GM15510 (cell line): ENCODE measurements at regions not wholly inside any gene's neighbourhood (a gene's known extent, or its start where the extent isn't known, plus 50 kb on each side); places are given as distances from the start of the nearest gene placed in this dataset.

Experiments used
- POLR2A ChIP-seq: IDR thresholded peaks from 3 replicates; pipeline ENCODE4 v1.6.1; 2011; ENCODE audit warnings: borderline replicate concordance; ENCODE audit not compliant: insufficient read length; ENCODE audit errors: extremely low read depth

DNA sequence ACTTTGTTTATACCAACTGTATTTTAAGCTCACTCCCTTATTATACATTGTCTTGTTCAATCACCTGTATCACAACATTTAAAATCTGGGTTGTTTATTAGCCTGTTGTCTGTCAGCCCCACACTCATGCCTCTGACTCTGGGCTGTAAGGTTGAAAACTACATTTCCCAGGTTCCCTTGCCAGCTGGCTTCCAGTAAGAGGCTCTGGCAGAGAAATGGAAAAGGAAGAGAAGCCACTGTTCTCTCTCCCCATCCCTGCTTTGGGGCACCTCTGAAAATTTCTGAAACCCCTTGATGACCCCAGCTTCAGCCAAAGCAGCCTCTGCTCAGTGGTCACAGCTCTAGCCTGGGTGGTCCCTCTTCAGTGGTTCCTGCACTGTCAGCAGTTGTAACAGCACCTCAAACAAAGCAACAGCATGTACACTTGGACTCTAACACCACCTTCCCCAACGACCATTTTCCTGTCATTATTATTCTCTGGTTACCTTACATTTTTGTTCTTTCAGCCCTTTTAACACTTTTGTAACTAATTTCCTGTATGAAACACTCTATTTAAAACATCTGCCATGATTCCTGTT is 108.9 kb upstream of the LGALSL start:
- TF ChIP-seq POLR2A: no peak

DNA sequence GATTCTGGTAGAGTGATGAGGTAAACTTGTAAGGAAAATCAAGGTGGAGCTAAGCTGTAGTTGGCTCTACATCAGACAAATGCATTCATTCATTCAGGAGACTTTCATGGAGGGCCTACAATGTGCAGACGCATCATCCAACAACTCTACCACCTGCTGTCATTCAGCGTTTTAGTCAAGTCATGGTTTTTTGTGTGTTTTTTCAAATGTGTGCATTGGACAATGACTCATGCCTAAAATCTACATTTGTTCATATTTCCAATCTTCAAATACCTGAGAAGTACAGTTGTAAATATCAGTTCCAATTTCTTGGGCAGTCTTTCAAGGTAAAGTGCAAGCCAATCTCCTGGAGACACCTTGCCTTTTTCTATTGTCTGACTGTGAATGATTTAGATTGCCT is 108.0 kb upstream of the LGALSL start:
- TF ChIP-seq POLR2A: no peak

DNA sequence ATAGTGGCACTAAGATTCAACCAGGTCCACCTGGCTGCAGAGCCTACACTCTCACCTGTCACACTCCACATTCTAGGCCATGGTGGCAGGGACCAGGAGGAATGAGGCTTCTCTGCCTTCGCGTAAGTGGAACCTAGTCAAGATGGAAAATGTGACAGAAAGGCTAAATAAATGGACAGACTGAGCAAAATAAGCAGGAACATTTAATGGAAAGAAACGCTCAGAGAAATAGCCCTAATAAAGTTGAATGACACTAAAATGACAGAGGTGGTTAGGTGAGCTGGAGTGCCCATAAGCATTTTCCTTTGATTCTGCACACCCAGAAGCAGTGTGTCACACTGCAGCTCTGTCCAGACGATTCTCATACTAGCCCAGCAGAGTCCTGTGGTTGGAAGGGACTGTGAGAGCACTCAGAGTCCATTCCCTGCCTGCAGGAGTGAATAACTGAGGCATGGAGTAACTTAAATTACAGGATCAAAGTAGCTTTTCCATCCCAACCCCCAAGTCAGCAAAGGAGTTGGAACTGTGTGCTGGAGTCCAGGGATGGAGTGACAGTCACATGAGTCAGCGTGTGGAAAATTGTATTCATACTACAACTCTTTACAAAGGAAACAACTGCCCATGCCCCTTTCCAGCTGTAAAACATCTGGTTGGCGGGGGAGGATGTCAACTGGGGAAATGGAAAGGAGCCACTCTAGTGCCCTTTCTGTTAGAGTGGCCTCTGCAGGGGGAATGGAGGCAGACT is 105.4 kb upstream of the LGALSL start:
- no peak for TF ChIP-seq POLR2A

DNA sequence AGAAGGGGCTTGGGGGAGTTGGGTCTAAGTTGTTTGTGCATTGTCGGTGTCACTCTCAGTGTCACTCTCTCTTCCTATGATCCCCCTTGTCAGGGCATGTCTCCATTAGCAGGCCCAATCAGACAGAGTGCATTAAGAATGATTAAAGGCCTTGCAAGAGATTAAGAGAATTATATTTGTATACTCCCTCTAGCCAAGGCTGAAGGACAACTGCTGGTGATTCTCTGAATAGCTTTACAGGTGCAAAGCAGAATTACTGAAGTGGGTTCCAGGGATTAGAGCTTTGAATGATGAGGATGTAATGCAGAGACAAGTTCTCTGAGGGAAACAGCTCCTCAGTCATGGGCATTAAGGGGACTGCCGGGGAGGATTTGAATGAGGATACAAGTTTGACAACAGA is 104.8 kb upstream of the LGALSL start:
- no peak for TF ChIP-seq POLR2A

DNA sequence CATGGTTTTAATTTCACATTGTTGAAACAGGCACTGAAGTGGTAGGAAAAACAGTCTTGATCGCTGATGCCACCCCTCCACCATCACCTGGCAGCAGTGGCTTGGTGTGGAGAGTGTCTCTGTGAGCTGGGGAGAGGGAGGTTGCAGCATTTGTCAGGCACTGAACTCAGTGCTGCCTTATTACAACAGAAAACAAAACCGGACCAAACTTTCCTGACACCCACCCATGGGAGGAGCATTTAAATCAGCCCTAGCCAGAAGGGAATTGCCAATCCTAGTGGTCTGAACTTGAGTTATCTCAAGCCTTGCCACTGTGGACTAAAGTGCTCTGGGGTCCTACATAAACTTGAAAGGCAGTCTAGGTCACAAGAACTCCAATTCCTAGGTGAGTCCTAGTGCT is 103.0 kb upstream of the LGALSL start:
- no peak for TF ChIP-seq POLR2A

DNA sequence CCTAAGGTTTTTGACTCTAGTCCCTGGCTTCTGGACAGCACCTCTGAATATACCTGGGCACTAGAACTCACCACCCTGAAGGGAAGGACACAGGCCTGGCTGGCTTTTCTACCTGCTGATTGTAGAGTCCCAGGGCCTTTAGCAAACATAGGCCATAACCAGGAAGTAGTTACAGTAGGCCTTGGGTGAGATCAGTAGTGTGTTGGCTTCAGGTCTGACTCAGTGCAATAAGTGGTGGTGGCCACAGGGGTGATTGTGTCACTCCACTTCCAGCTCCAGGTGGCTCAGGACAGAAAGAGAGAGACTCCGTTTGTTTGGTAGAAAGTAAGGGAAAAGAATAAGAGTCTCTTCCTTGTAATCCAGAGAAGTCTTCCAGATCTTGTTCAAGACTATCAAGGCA is 101.7 kb upstream of the LGALSL start:
- no peak for TF ChIP-seq POLR2A

DNA sequence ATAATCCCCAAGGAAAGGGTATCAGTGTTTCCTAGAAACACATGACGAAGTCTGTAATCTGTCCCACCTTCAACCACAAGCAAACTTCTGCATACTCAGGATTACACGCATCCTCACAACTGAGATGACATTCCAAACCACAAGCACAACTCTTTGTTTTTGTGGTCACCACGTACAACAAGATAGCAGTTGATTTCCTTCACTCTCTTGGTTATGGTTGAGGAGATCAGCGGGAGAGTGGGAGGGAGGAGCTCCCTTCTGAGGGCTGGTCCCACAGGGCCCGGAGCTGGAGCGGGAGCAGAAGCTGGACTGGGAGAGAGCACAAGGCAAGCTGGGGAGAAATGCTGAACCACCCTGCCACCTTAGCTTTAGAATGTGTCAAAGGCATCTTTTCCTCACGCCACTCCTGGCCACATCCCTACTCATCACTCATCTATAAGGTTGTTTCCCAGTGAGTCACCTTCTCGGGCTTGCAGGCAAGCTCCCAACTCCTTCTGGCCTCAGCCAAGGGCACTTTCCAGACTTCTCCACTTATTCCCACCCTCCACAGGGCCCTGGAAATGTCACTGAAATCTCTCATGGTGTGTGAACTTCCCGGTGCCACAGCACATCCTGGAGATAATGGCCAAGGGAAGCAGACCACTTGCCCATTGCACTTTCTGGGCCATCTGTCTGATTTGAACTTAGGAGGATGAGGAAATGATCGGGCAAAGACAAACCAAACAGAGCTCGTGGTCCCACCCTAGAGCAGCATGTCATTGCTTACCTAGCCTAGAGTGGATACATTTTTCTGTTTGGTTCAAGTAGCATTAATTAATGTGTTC is 98.9 kb upstream of the LGALSL start:
- TF ChIP-seq POLR2A: no peak

DNA sequence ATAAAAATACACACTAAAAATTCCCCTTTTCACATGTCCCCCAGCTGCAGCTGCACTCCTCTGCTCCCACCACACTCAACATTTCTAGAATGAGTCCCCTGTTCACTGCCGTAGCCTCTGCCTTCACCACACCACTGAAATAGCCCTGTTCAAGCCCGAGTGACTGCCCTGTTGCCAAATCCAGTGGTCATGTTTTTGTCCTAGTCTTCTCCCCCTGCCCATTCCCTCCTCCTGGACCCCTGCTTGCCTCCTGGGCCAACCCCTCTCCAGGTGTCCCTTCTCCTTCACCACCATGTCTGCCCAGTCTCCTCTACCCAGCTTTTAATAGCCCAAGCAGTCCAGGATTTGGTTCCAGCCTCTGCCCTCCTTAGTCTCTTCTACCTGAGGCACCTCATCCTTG is 97.1 kb upstream of the LGALSL start:
- TF ChIP-seq POLR2A: no peak

DNA sequence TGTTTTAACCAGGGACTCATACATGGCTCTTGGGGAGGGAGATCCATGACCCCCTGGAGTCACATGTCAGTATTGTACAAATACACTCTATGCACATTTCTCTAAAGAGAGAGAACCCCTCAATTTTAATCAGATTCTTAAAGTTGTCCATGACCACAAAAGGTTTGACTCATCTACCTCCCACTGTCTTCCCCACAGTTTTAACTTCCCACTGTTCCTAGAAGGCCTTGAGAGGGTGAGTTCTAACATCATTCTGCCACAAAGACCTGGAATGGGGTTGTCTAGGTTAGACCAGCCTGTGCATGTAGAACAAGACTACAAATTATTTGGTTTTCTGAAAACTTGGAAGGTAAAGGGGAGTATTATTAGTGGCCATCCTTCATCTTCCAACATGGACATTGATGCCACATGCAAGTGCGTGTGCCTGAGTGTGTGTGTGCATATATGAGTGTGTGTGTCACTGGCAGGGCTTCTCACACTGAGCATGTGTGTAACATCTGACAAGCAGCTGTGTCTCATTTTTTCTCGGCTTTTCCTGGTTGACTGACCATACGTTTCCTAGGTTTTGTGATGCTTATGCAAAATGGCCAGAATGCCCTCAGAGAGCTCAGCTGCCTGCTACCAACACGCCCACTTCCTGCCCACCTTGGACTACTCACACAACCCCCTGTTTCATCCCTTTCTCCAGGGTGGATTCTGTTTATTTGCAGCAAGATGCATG is 94.6 kb upstream of the LGALSL start:
- TF ChIP-seq POLR2A: no peak

DNA sequence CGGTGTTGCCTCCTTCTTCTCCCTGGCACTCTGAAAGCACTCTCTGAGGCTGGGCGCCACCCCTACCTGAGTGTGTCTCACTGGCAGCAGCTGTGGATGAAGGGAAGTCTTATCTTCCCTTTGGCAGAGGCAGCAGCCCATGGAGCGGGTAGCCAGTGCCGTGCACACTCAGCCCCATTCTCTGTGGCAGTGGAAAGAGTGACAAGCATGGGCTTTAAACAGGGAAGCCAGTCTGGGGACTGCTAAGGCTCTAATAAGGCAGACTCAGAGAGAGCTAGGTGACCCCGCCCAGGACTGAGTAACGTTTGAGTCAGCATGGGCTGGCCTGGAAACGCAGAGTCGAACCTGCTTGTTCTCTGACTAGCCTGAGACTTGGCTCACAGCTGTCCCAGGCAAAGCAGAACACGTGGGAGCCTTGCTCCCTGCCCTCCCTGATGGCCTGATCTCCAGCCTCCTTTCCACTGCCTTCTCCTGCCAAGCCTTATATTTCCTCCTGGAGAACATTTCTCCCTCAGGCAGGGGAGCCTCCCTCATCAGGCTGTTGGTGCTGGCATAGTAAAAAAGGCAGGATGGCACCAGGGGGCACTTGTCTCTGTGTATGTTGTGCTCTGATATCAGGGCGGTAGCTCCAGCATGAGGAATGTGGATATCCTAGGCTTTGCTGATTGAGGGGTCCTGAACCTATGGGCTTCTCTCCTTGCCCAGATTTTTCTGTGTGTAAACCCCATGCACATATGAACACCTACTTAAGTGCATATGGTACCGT is 93.9 kb upstream of the LGALSL start:
- no peak for TF ChIP-seq POLR2A

DNA sequence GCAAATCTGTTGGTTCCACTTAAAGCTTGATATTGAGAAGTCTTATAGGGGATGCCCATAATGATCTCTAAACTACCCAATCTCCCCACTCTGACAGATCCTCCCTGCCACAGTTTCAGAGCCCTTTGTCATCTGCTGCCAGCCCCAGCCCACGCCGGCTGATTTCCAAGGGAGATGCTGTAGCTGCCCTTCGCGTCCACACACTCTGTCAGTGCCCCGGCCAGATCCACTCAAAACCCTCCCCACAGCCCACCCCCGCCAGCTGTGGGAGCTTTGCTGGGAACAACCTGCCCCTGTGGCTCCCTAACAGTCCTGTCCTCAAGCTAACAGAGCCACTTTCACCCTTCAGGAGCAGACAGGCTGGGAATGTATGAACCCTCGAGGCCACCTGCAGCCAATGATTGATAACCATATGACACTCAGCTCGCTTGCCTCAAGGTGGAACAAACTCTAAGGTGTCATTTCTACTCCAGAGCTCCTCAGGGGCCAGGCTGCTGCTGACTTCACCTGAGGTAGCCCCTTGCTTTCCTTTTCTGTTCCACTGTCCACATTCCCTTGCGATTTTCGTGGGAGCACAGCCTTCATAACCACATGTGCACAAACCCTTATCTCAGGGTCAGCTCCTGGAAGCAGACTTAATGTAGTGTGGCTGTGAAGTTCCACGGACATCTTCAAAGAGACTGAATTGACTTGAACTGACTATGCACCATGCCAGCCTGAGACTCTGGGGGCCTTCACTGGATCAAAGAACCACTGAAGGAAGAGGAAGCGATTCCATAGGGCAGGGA is 92.6 kb upstream of the LGALSL start:
- TF ChIP-seq POLR2A: no peak

DNA sequence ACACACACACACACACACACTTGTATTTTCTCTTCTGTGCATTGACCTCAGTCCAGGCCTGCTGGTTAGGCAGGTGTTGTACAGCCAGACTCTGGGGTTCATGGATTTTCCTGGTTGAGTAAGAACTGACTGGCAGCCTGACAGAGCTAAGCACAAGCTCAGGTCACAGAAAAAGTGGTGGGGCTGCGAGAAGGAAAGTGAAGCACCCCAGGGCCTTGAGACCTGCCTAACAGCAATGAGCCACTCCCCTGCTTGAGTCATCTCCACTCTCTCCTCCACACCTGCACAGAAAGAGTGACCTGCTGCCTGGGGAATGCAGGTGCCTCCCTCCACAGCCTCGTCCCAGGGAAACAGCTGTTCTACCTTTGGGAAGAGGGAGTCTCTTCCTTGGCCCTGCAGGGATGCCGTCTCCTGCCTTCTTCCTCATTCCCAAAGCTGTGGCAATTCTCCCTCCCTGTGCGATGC is 91.4 kb upstream of the LGALSL start:
- TF ChIP-seq POLR2A: no peak

DNA sequence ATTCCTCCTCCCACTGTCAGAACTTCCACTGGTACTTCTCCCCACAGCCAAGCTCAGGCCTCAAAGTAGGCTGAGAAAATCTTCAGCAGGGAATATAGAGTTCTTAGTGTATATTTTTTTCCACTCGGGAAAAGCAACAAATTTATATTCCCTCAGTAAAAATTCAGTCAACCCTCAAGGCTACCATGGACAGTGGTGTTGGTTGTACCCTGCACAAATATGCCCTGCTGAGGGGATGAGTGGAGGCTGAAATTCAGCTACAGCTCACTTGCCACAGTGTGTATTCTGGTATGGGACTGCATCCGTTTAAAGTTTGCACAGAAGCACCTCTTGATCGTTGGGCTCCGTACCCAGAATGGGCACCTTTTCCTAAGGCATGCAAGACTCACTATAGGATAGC is 90.8 kb upstream of the LGALSL start:
- no peak for TF ChIP-seq POLR2A

DNA sequence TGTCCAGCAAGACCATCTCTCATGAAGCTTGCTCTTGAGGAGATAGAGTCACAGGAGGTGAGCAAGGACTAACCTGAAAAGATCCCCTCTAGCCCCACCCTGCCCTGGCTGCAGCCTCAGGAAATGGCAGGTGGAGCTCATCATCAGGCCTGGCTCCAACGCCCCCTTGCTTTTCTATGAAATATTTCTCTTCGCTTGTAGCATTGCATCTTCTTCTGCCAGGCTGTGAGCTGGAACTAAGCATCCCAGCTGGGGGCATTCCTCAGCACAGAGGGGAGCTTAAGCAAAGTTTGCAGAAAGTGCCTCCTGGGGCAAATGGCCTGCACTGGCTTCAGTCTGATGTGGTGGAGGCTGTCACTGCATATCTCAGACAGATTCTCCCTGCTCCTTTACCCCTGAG is 90.1 kb upstream of the LGALSL start:
- no peak for TF ChIP-seq POLR2A

DNA sequence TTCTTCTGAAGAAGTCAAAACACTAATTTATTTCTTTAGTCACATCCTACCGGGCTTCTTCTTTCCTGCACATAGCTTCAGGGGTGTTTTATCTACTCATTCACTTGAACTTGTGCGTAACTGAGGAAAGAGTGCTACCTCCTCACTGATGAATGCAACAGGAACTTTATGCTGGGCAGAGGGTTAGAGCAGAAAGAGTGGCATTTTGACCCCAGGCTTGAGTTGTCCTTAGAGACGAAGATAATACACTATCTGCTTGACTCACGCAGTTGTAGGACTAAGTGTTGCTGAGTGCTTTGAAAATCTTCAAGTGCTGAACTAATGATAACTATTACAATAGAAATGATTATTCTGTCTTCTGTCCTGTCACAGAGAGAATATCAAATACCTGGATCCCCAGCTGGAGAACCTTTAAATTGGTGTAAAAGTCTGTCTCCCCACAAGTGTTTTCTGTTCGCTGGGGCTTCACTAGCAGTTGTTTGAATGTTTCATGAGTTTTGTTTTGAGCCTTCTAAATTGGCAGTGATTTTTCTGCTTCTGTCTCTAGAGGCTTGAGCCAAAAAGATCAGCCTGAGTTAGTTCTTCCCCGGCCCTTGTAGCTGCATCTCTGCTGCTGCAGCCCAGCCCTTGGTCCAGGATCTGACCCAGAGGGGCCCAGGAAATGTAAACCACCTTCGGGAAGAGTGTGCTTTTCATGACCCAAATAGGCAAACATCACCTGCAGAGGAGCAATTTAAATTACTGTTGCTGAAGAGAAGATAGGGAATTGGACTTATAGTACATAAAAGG is 86.3 kb upstream of the LGALSL start:
- no peak for TF ChIP-seq POLR2A
